NCI-H1694 treated with DMSO at 0.1 percent for 48 hours (cell line): ENCODE measurements at regions not wholly inside any gene's neighbourhood (a gene's known extent, or its start where the extent isn't known, plus 50 kb on each side); places are given as distances from the start of the nearest gene placed in this dataset.

Experiments used
- DNase-seq: peaks from one replicate; lab custom pipeline; 2025; lab: John Stamatoyannopoulos, UW

GRCh38 chr2:611519-611918 lies 65.7 kb downstream of the TMEM18 start:
- no peak for DNase-seq

- no peak for DNase-seq
These were observed 66.7 kb downstream of the TMEM18 start for GRCh38 chr2:610491-610890.

- no peak for DNase-seq
These were observed 67.3 kb downstream of the TMEM18 start for GRCh38 chr2:609881-610280.

GRCh38 chr2:609449-609848 lies 67.8 kb downstream of the TMEM18 start:
- DNase-seq, result no peak

- DNase-seq, result no peak
These were observed 68.5 kb downstream of the TMEM18 start for GRCh38 chr2:608711-609110.

- no peak for DNase-seq
These were observed 68.9 kb downstream of the TMEM18 start for GRCh38 chr2:608297-608696.

- DNase-seq, result no peak
These were observed 69.5 kb downstream of the TMEM18 start for GRCh38 chr2:607709-608108.

- no peak for DNase-seq
These were observed 70.0 kb downstream of the TMEM18 start for GRCh38 chr2:607172-607571.

- DNase-seq, result no peak
These were observed 71.3 kb downstream of the TMEM18 start for GRCh38 chr2:605674-606608.

GRCh38 chr2:604854-605524 lies 72.2 kb downstream of the TMEM18 start:
- no peak for DNase-seq

GRCh38 chr2:604385-604784 lies 72.8 kb downstream of the TMEM18 start:
- DNase-seq, result no peak

- no peak for DNase-seq
These were observed 73.3 kb downstream of the TMEM18 start for GRCh38 chr2:603869-604268.

- no peak for DNase-seq
These were observed 73.8 kb downstream of the TMEM18 start for GRCh38 chr2:603427-603826.

- DNase-seq, result no peak
These were observed 74.4 kb downstream of the TMEM18 start for GRCh38 chr2:602571-603359.

GRCh38 chr2:601806-602455 lies 75.3 kb downstream of the TMEM18 start:
- no peak for DNase-seq

GRCh38 chr2:601387-601698 lies 75.9 kb downstream of the TMEM18 start:
- no peak for DNase-seq

GRCh38 chr2:600542-601386 lies 76.4 kb downstream of the TMEM18 start:
- no peak for DNase-seq

- DNase-seq, result no peak
These were observed 77.6 kb downstream of the TMEM18 start for GRCh38 chr2:599601-600000.

GRCh38 chr2:598058-598802 lies 79.0 kb downstream of the TMEM18 start:
- DNase-seq, result no peak

- no peak for DNase-seq
These were observed 81.2 kb downstream of the TMEM18 start for GRCh38 chr2:595831-596592.
